ENCODE measurements at regions not wholly inside any gene's neighbourhood (a gene's known extent, or its start where the extent isn't known, plus 50 kb on each side); places are given as distances from the start of the nearest gene placed in this dataset.

DNA sequence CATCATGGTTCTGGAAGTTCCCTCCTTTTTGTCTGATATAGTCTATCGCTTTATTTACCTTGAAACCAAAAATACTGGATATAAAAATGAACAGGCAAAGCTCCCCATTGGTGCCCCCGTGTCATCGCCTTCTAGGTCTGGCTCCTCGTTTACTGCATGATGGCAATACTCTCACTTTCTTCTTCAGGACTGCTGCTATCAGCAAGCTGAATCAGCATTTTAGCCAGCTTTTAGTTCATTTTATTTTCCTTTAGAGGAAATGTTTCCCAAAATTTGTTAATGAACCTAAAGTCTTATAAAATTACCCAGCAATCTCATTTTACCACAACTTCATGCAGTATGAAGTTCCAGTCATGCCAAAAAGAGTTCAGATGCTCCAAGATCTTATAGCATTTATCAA is 80.5 kb downstream of the ZIC3 start:
- TF ChIP-seq POLR2AphosphoS5 (IDR thresholded peaks at IDR 0.05) (no peak), CTCF (IDR thresholded peaks at IDR 0.05) (no peak), POLR2A (IDR thresholded peaks at IDR 0.05) (no peak), EP300 (IDR thresholded peaks at IDR 0.05) (no peak)
- no peaks in the 10 kb centered on the region for H3K9me3 ChIP-seq
- H3K4me1 ChIP-seq = no peaks in the 10 kb centered on the region
- ATAC-seq = no peak
- 60 to 75% methylated on average over 4 of the region's 4 CpGs for WGBS, 2 donors (ENCODE audit: low coverage in 1 of 2)
- no peaks in the 10 kb centered on the region for H3K36me3 ChIP-seq
- no peaks in the 10 kb centered on the region for H3K27me3 ChIP-seq
- H3K27ac ChIP-seq = no peak overlapping the region
- no peak overlapping the region for H3K4me3 ChIP-seq

- Histone ChIP-seq H3K4me3 (no peak overlapping the region), H3K36me3 (no peaks in the 10 kb centered on the region), H3K27ac (no peak overlapping the region), H3K27me3 (no peaks in the 10 kb centered on the region), H3K4me1 (no peaks in the 10 kb centered on the region), H3K9me3 (no peaks in the 10 kb centered on the region)
- no peak for ATAC-seq
- TF ChIP-seq POLR2A (IDR thresholded peaks at IDR 0.05) = no peak
- TF ChIP-seq CTCF (IDR thresholded peaks at IDR 0.05) = no peak
- no peak for TF ChIP-seq POLR2AphosphoS5 (IDR thresholded peaks at IDR 0.05)
- no peak for TF ChIP-seq EP300 (IDR thresholded peaks at IDR 0.05)
- 60% methylated on average over 1 of the region's 2 CpGs; no CpG with 5 or more reads in 1 of the 2 donors for WGBS, 2 donors (ENCODE audit: low coverage in 1 of 2)
Observed at GRCh38 chrX:137651647-137652046, 85.7 kb downstream of the ZIC3 start.

GRCh38 chrX:137652086-137652485 is 86.2 kb downstream of the ZIC3 start:
- Histone ChIP-seq H3K4me3 (no peak overlapping the region), H3K9me3 (no peaks in the 10 kb centered on the region), H3K4me1 (no peaks in the 10 kb centered on the region), H3K27ac (no peak overlapping the region), H3K27me3 (no peaks in the 10 kb centered on the region), H3K36me3 (no peaks in the 10 kb centered on the region)
- TF ChIP-seq CTCF (IDR thresholded peaks at IDR 0.05) = no peak
- no peak for TF ChIP-seq POLR2A (IDR thresholded peaks at IDR 0.05)
- TF ChIP-seq EP300 (IDR thresholded peaks at IDR 0.05) = no peak
- TF ChIP-seq POLR2AphosphoS5 (IDR thresholded peaks at IDR 0.05) = no peak
- WGBS, 2 donors (ENCODE audit: low coverage in 1 of 2) = 64% methylated on average over 3 of the region's 3 CpGs; no CpG with 5 or more reads in 1 of the 2 donors
- no peak for ATAC-seq

DNA sequence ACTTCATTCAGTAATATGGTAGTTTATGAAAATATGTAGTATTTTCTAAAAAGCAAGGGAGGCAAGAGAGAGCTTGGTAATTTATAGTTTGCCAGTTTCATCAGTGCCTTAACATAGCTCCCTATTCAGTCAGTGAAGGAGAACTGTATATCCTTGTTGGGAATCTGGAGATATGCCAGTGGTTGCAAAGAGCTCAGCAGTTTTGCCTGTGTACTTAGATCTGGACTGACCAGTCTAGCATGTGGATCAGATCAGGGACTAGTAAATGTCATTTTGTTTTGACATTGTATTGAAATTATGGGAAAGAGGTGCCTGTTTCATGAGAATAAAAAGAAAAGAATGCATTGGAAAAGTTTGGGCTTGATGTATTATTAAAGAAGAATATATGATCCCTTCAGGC is 88.6 kb downstream of the ZIC3 start:
- Histone ChIP-seq H3K36me3 (no peaks in the 10 kb centered on the region), H3K4me3 (no peak overlapping the region), H3K27me3 (no peaks in the 10 kb centered on the region), H3K9me3 (no peaks in the 10 kb centered on the region), H3K4me1 (no peaks in the 10 kb centered on the region), H3K27ac (no peak overlapping the region)
- ATAC-seq = no peak
- TF ChIP-seq POLR2AphosphoS5 (IDR thresholded peaks at IDR 0.05) (no peak), EP300 (IDR thresholded peaks at IDR 0.05) (no peak), CTCF (IDR thresholded peaks at IDR 0.05) (no peak), POLR2A (IDR thresholded peaks at IDR 0.05) (no peak)

DNA sequence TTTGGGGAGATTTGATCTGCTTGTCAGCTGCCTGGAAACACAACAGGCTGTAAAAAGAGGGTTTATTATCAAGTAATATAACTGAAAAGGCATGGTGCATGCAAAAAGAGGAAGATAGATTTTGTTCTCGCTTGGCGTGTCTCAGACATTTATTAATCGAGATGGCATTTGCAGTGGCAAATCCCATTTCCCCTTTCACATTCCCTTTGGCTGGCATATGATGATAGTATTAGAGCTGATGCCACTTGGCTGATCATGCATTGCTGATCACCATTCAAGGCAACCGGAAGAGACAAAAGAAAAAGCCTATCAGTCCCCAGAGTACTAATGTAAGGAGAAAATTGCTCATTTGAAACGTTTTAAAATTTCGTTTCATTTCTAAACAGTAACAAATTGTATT is 101.8 kb downstream of the ZIC3 start:
- TF ChIP-seq CTCF (IDR thresholded peaks at IDR 0.05) (no peak), POLR2AphosphoS5 (IDR thresholded peaks at IDR 0.05) (no peak), EP300 (IDR thresholded peaks at IDR 0.05) (no peak), POLR2A (IDR thresholded peaks at IDR 0.05) (no peak)
- no peaks in the 10 kb centered on the region for H3K36me3 ChIP-seq
- H3K9me3 ChIP-seq = no peaks in the 10 kb centered on the region
- 65 to 66% methylated on average over 5 to 6 of the region's 6 CpGs for WGBS, 2 donors (ENCODE audit: low coverage in 1 of 2)
- H3K27me3 ChIP-seq = no peaks in the 10 kb centered on the region
- H3K27ac ChIP-seq = no peak overlapping the region
- ATAC-seq = no peak
- H3K4me1 ChIP-seq = no peaks in the 10 kb centered on the region
- H3K4me3 ChIP-seq = no peak overlapping the region
